GM18505 (cell line): ENCODE measurements at regions not wholly inside any gene's neighbourhood (a gene's known extent, or its start where the extent isn't known, plus 50 kb on each side); places are given as distances from the start of the nearest gene placed in this dataset.
"Not testable (repeated sequence)": the region's sequence is repeated elsewhere in the genome, so short reads cannot be mapped to it uniquely, and the experiment has no call there.

Experiments
- ATAC-seq: cut with Tn5 transposase; IDR thresholded peaks from one replicate; pipeline ENCODE4 v1.9.1; 2021; ENCODE audit not compliant: unreplicated experiment
- POLR2A ChIP-seq: IDR thresholded peaks from 4 replicates; pipeline ENCODE4 v1.6.1; 2011; ENCODE audit warnings: borderline replicate concordance; ENCODE audit not compliant: insufficient read depth, insufficient read length; ENCODE audit errors: extremely low read depth

- ATAC-seq = no peak
- TF ChIP-seq POLR2A = no peak
Observed at GRCh38 chr6:159418997-159419396, 249.8 kb downstream of the FNDC1 start.

DNA sequence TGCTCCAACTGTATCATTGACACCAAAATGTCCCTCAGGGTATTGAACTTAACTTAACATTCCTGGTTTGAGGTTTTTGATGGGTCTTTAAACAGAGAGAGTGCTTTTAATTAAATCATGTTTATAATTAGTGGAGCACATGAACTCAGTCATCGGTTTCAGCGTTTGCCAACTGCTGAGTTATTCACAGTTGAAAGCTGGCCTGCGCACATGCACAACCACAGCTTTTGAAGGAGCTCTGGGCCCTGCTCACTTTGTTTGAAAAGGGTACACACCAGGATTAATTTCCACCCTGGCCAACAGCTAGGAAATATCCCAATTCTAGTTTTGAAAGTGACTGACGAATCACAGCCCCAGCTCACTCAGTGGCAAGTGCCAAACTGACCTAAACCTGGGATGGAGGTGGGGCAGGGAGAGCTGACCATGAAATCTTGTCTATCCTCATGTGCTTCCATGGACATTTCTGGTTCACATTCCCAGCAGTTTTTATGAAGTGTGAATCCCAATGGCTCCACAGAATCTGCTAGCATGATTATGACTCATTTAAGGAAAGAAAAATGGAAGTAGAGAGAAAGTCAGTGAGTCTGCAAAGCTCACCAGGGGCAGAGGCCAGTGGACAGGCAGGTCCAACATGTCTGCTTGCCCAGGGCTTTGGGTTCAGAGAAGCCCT is 247.8 kb downstream of the FNDC1 start:
- no peak for ATAC-seq
- no peak for TF ChIP-seq POLR2A

DNA sequence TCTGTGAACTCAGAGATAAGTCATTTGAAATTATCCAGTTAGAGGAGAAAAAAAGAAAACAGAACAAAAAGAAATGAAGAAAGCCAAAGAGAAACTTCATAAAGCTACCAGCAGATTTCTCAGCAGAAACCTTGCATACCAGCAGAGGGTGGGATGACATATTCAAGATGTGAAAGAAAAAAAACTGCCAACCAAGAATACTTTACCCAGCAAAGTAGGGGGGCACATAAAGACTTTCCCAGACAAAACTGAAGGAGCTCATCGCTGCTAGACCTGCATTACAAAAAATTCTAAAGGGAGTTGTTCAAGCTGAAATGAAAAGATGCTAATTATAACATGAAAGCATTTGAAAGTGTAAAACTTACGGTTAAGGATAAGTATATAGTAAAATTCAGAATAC is 246.3 kb downstream of the FNDC1 start:
- no peak for ATAC-seq
- TF ChIP-seq POLR2A = no peak

DNA sequence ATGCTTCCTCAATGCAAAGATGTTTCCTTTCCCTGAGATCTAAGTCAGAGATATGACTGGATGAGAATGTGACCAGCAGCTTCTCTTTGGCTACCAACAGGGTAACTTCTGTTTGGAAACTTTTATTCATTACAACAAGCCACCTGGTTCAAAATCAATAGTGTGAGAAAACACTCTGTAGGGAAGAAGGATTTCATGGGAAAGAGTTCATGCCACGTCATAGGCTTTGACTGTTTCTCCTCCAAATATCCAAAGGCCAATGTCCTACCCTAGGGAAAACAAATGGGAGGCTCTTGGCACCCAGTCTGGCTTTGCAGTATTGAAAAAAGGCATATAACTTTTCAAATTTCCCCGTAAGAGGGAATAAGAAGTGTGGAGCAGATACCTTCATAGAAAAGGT is 245.5 kb downstream of the FNDC1 start:
- ATAC-seq = no peak
- TF ChIP-seq POLR2A = no peak

DNA sequence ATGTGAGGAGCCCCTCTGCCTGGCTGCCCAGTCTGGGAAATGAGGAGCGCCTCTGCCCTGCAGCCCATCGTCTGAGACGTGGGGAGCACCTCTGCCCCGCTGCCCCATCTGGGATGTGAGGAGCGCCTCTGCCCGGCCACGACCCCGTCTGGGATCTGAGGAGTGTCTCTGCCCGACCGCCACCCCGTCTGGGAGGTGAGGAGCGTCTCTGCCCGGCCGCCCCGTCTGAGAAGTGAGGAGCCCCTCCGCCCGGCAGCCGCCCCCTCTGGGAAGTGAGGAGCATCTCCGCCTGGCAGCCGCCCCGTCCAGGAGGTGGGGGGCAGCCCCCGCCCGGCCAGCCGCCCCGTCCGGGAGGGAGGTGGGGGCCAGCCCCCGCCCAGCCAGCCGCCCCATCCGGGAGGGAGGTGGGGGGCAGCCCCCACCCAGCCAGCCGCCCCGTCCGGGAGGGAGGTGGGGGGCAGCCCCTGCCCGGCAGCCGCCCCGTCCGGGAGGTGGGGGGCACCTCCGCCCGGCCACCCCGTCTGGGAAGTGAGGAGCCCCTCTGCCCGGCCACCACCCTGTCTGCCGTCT is 238.1 kb downstream of the FNDC1 start:
- not testable (repeated sequence) for ATAC-seq

- TF ChIP-seq POLR2A = no peak
Observed at GRCh38 chr6:159404296-159404695, 235.1 kb downstream of the FNDC1 start.

DNA sequence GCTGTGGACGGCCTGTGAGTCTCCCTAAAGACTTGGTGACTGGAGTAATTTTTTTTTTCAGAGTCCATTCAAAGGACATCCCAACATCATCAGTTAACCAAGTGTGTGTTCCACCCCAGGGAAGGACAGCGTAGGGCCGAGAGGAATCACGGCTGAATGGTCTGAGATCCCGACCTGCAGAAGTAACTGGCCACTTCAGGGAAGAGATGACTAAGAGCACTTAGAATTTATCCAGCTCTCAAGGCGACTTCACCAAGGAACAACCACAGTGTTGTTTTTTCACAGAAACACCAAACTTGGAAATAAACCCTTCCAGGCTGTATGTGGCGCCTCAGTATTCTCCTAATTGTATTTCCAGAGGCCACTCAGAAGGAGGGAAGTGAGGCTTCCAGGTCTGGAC is 231.6 kb downstream of the FNDC1 start:
- ATAC-seq = no peak
- TF ChIP-seq POLR2A = no peak

More at GRCh38 chr6:159404296-159404695, 235.1 kb downstream of the FNDC1 start:
- no peak for ATAC-seq

DNA sequence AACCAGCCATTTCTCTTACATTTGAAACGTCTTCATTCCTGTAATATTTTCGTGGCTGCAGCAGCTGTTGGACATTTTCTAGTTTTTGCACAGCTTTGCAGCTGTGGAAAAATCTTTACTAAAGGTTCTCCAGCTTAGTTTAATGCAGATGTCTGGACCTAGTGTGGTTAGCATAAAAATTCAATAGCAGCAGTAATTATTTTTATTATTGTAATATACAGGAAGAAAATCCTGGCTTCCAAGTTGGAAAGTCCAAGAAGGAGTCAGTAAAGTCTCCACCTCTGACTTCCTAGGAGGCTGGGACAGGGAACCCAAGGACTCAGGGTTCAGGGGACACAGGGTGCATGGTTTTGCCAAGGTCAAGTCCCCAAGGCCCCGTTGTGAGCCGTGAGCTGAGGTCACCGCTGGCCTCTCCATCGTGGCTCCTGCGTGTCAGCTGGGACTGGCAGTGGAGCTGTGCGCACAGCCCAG is 230.6 kb downstream of the FNDC1 start:
- TF ChIP-seq POLR2A = no peak
- no peak for ATAC-seq

DNA sequence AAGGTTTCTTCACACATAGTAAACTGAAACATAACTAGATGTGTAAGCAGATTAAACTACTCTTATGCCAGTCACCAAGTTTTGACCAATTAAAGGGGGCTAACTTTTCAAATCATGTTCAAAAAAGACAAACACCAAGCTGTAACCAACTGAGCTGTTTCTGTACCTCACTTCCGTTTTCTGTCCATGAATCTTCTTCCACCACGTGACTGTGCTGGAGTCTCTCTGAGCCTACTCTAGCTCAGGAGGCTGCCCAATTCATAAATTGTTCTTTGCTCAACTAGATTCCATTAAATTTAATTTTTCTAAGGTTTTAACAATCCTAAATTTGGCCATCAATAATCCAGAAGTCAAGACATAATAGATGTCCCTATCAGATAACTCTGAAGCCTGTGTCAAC is 229.4 kb downstream of the FNDC1 start:
- ATAC-seq = no peak
- no peak for TF ChIP-seq POLR2A

DNA sequence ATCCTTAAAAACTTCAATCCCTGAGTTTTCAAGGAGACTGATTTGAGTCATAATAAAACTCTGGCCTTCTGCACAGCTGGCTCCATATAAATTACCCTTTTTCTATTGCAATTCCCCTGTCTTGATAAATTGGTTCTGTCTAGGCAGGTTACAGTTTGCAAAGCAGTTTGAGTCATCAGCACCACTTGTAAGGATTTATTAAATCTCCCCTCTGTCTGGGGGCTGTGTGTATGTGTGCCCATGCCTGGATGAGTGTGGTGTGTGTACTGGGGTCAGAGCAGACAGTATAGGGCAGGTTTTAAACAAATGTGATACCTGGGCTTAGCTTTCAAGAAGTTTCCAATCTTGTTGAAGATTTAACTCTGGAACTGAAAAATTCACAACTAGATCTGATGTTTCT is 228.6 kb downstream of the FNDC1 start:
- ATAC-seq = no peak

DNA sequence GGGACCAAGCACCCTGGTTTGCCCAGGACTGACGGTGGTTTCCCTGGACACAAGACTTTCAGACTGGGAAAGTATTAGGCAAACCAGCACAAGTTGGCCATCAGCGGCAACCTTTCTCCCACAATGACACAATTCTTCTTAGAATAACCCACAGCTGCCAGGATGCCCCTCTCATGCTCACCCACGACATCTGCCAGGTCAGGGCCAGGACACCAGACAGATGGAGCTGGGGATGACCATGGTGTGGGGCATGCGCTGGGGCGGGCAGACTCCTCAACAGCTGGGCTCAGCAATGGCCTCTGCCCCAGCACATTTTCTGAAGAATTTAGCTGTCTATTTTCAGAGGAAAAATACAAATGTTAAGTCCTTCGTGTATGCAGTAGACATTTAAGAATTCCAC is 226.4 kb downstream of the FNDC1 start:
- no peak for TF ChIP-seq POLR2A
- no peak for ATAC-seq

More for the DNA sequence above, 228.6 kb downstream of the FNDC1 start:
- TF ChIP-seq POLR2A = no peak

DNA sequence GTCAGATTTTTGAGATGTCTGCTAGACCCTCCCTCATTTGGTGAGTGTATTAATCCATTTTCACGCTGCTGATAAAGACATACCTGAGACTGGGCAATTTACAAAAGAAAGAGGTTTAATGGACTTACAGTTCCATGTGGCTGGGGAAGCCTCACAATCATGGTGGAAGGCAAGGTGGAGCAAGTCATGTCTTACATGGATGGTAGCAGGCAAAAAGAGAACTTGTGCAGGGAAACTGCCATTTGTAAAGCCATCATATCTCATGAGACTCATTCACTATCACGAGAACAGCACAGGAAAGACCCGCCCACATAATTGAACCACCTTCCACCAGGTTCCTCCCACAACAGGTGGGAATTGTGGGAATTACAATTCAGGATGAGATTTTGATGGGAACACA is 223.5 kb downstream of the FNDC1 start:
- not testable (repeated sequence) for ATAC-seq

- no peak for TF ChIP-seq POLR2A
- no peak for ATAC-seq
Observed at GRCh38 chr6:159390381-159390780, 221.2 kb downstream of the FNDC1 start.

DNA sequence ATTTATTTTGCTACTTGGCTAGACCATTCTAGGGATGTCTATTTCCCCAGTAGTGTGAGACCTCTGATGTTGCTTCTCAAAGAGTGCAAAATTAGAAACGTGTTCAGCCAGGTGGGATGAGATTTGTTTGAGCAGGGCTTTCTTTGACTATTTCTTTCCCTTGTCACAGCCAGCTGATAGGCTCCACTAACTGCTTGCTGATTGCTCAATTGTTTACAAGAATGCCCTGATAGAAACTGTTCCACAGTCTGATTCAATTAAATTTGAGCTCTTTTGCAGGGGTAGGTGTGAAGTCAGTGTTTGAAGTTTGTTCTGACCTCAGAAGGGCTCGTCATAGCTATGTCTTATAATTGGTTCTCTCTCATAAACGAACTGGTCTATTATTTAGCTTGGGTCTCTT is 220.5 kb downstream of the FNDC1 start:
- no peak for ATAC-seq
- TF ChIP-seq POLR2A = no peak

DNA sequence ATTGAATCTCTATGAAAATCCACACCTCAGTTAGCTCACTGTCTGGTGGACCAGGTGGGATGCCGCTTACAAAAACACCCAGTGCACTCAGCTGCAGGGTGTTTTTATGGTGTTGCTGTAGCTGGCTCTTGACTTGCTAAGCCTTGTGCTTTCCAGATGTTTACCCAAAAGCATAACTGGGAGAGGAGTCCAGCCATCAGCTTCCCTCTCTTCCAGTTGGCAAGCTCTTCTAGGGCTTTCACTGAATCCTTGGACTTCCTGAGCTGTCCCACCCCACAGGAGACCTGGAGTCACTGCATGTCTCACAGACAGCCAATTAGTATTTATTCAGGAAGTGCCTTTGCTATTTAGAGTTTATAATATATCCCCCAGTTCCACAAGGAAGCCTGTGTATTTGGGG is 210.9 kb downstream of the FNDC1 start:
- TF ChIP-seq POLR2A = no peak
- ATAC-seq = no peak
